CD8-positive, alpha-beta memory T cell (primary cell): ENCODE measurements at regions not wholly inside any gene's neighbourhood (a gene's known extent, or its start where the extent isn't known, plus 50 kb on each side); places are given as distances from the start of the nearest gene placed in this dataset.
"Not testable (repeated sequence)": the region's sequence is repeated elsewhere in the genome, so short reads cannot be mapped to it uniquely, and the experiment has no call there.

Source experiments
- CTCF ChIA-PET: fragments of 350-600 bp; sonication (Branson Sonifier 250); formaldehyde crosslinking; loops from one replicate; lab custom pipeline; 2021; ENCODE audit warnings: antibody characterized with exemption; lab: Charles Lee
- POLR2A ChIA-PET: fragments of 350-600 bp; sonication (Branson Sonifier 250); formaldehyde crosslinking; loops from one replicate; lab custom pipeline; 2021; ENCODE audit warnings: antibody characterized with exemption; lab: Charles Lee
- DNase-seq, 5 donors: peaks; one replicate each; pipeline versions ENCODE4 v3.0.0 to v3.0.0-alpha.2; 2020 to 2022; ENCODE audit warnings: mixed read lengths in 1 of 5
- H3K27ac ChIP-seq: one replicate; pipeline ENCODE4 v1.7.0; 2013; ENCODE audit warnings: low read depth, mild to moderate bottlenecking, low read length, moderate library complexity
- H3K27me3 ChIP-seq: 2 replicates; pipeline ENCODE4 v1.7.0; 2013; ENCODE audit warnings: low read length, mild to moderate bottlenecking; ENCODE audit not compliant: insufficient read depth, poor library complexity, severe bottlenecking
- H3K36me3 ChIP-seq: 2 replicates; pipeline ENCODE4 v1.7.0; 2013; ENCODE audit warnings: mild to moderate bottlenecking, low read length, moderate library complexity; ENCODE audit not compliant: insufficient read depth
- H3K4me1 ChIP-seq: 2 replicates; pipeline ENCODE4 v1.7.0; 2013; ENCODE audit warnings: mild to moderate bottlenecking, low read length, moderate library complexity; ENCODE audit not compliant: insufficient read depth
- H3K4me3 ChIP-seq: 2 replicates; pipeline ENCODE4 v1.7.0; 2013; ENCODE audit warnings: mild to moderate bottlenecking, low read length
- H3K9me3 ChIP-seq: 2 replicates; pipeline ENCODE4 v1.7.0; 2013; ENCODE audit warnings: mild to moderate bottlenecking, low read length
- H3K27ac Mint-ChIP-seq, 8 donors: one replicate each; pipeline ENCODE4 v1.8.0; 2020 to 2021; ENCODE audit warnings: mixed read lengths in 8 of 8, mild to moderate bottlenecking in 6 of 8, inconsistent platforms in 3 of 8, moderate library complexity in 3 of 8
- H3K27me3 Mint-ChIP-seq, 2 donors: one replicate each; pipeline ENCODE4 v1.8.0; 2020 to 2021; ENCODE audit warnings: mixed read lengths in 2 of 2, mild to moderate bottlenecking in 1 of 2, moderate library complexity in 1 of 2
- H3K36me3 Mint-ChIP-seq, 3 donors: one replicate each; pipeline ENCODE4 v1.8.0; 2020 to 2021; ENCODE audit warnings: mixed read lengths in 3 of 3, inconsistent platforms in 1 of 3, mild to moderate bottlenecking in 1 of 3
- H3K4me1 Mint-ChIP-seq, 3 donors: one replicate each; pipeline ENCODE4 v1.8.0; 2020 to 2021; ENCODE audit warnings: mixed read lengths in 3 of 3, inconsistent platforms in 1 of 3, mild to moderate bottlenecking in 1 of 3
- H3K4me3 Mint-ChIP-seq, 7 donors: one replicate each; pipeline ENCODE4 v1.8.0; 2020 to 2021; ENCODE audit warnings: mixed read lengths in 7 of 7, mild to moderate bottlenecking in 6 of 7, moderate library complexity in 4 of 7, inconsistent platforms in 2 of 7
- H3K9me3 Mint-ChIP-seq, 5 donors: one replicate each; pipeline ENCODE4 v1.8.0; 2020 to 2022; ENCODE audit warnings: mixed read lengths in 5 of 5, mild to moderate bottlenecking in 3 of 5, moderate library complexity in 2 of 5, inconsistent platforms in 1 of 5

- Mint-ChIP-seq H3K36me3 (no peaks in the 10 kb centered on the region), H3K4me1 (no peaks in the 10 kb centered on the region), H3K9me3 (no peaks in the 10 kb centered on the region), H3K4me3 (no peak overlapping the region), H3K27me3 (peaks cover 2 to 12% of the 10 kb centered on the region in 2 donors), H3K27ac (no peak overlapping the region)
- no peaks in the 10 kb centered on the region for H3K27me3 ChIP-seq
- no peaks in the 10 kb centered on the region for H3K36me3 ChIP-seq
- no peaks in the 10 kb centered on the region for H3K9me3 ChIP-seq
- ChIA-PET CTCF (no interaction called here), POLR2A (no interaction called here)
- no peak for DNase-seq
- no peak overlapping the region for H3K27ac ChIP-seq
- no peaks in the 10 kb centered on the region for H3K4me1 ChIP-seq
- H3K4me3 ChIP-seq: no peak overlapping the region
These were observed 114.1 kb downstream of the GXYLT1 start for GRCh38 chr12:42030588-42030987.

DNA sequence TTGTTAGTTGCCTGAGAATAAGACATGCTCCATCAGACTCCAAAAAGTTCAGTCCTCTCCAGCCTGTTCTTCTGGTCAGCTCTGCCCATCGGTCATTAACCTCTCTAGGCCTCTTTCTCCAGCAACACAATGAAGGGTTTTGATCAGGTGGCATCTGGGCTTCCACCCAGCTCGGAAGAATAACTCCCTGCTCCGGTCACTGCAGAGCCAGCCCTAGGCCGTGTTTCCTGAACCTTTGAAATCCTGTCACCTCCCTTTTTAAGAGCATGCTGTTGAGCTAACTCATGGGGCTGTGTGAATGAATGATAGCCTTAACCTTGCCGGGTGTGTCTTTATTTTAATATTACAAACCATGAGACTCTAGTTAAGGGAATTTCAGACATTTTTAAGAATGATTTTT, 117.1 kb downstream of the GXYLT1 start:
- H3K4me3 Mint-ChIP-seq: no peak overlapping the region
- DNase-seq: no peak
- Histone ChIP-seq H3K27ac (no peak overlapping the region), H3K36me3 (no peaks in the 10 kb centered on the region), H3K9me3 (no peaks in the 10 kb centered on the region), H3K4me3 (no peak overlapping the region), H3K27me3 (no peaks in the 10 kb centered on the region), H3K4me1 (no peaks in the 10 kb centered on the region)
- no peaks in the 10 kb centered on the region for H3K9me3 Mint-ChIP-seq
- H3K4me1 Mint-ChIP-seq: peaks cover 8 to 13% (median 12%) of the 10 kb centered on the region in 3 donors
- H3K27me3 Mint-ChIP-seq: peaks cover 4 to 22% of the 10 kb centered on the region in 2 donors
- CTCF ChIA-PET: no interaction called here
- POLR2A ChIA-PET: no interaction called here
- peak overlapping the region in 1 of 8 donors; percentile 52 for H3K27ac Mint-ChIP-seq
- no peaks in the 10 kb centered on the region for H3K36me3 Mint-ChIP-seq

- Mint-ChIP-seq H3K4me3 (peak overlapping the region in 6 of 7 donors; percentile 65 to 88 (median 77)), H3K9me3 (no peaks in the 10 kb centered on the region), H3K36me3 (no peaks in the 10 kb centered on the region), H3K4me1 (peaks cover 8 to 13% (median 12%) of the 10 kb centered on the region in 3 donors), H3K27me3 (peaks cover 7 to 19% of the 10 kb centered on the region in 2 donors), H3K27ac (peak overlapping the region in 1 of 8 donors; percentile 48)
- H3K27me3 ChIP-seq: no peaks in the 10 kb centered on the region
- no peaks in the 10 kb centered on the region for H3K36me3 ChIP-seq
- no peak for DNase-seq
- no peak overlapping the region for H3K27ac ChIP-seq
- H3K4me3 ChIP-seq: no peak overlapping the region
- H3K4me1 ChIP-seq: no peaks in the 10 kb centered on the region
- ChIA-PET CTCF (interaction anchor here (0.6 to 1.9 kb wide), 10 partner anchors 10 to 1525 kb away, joined by 3 to 11 read pairs (median 4); no protein-coding TSS in a partner anchor), POLR2A (no interaction called here)
- no peaks in the 10 kb centered on the region for H3K9me3 ChIP-seq
These were observed 120.2 kb downstream of the GXYLT1 start for GRCh38 chr12:42024495-42024830.

GRCh38 chr12:42023733-42024494, 120.8 kb downstream of the GXYLT1 start:
- Histone ChIP-seq H3K4me1 (no peaks in the 10 kb centered on the region), H3K27me3 (no peaks in the 10 kb centered on the region), H3K4me3 (peak overlapping the region; percentile 42), H3K36me3 (no peaks in the 10 kb centered on the region), H3K9me3 (no peaks in the 10 kb centered on the region), H3K27ac (no peak overlapping the region)
- peak; percentile 41 to 71 (median 52) for DNase-seq
- H3K4me3 Mint-ChIP-seq: peak overlapping the region; percentile 49 to 88 (median 76)
- POLR2A ChIA-PET: no interaction called here
- peak overlapping the region in 2 of 8 donors; percentile 20 to 48 for H3K27ac Mint-ChIP-seq
- H3K27me3 Mint-ChIP-seq: peaks cover 7 to 22% of the 10 kb centered on the region in 2 donors
- H3K9me3 Mint-ChIP-seq: no peaks in the 10 kb centered on the region
- peaks cover 8 to 13% (median 12%) of the 10 kb centered on the region in 3 donors for H3K4me1 Mint-ChIP-seq
- no peaks in the 10 kb centered on the region for H3K36me3 Mint-ChIP-seq
- CTCF ChIA-PET: interaction anchor here (0.8 to 1.9 kb wide), 12 partner anchors 9 to 1526 kb away, joined by 3 to 11 read pairs (median 4); no protein-coding TSS in a partner anchor

DNA sequence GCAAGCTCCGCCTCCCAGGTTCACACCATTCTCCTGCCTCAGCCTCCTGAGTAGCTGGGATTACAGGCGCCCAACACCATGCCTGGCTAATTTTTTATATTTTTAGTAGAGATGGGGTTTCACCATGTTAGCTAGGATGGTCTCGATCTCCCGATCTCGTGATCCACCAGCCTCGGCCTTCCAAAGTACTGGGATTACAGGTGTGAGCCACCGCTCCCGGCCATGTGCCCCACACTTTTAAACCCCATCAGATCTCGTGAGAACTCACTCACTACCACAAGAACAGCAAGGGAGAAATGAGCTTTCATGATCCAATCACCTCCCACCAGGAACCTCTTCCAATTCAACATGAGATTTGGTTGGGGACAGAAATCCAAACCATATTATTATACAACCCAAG, 122.7 kb downstream of the GXYLT1 start:
- H3K27me3 ChIP-seq, H3K9me3 Mint-ChIP-seq, H3K27ac Mint-ChIP-seq, H3K4me3 Mint-ChIP-seq, H3K9me3 ChIP-seq, H3K4me1 ChIP-seq, H3K27ac ChIP-seq, H3K36me3 ChIP-seq, DNase-seq, H3K4me3 ChIP-seq, H3K36me3 Mint-ChIP-seq, POLR2A ChIA-PET: not testable (repeated sequence)
- Mint-ChIP-seq H3K27me3 (peaks cover 6 to 33% of the 10 kb centered on the region in 2 donors), H3K4me1 (peaks cover 8 to 13% (median 12%) of the 10 kb centered on the region in 3 donors)
- CTCF ChIA-PET: interaction anchor here (0.9 kb wide), 1 partner anchor 54 kb away, joined by 3 read pairs; no protein-coding TSS in a partner anchor

GRCh38 chr12:42021469-42021868, 123.2 kb downstream of the GXYLT1 start:
- POLR2A ChIA-PET: no interaction called here
- Histone ChIP-seq H3K4me1 (no peaks in the 10 kb centered on the region), H3K27me3 (no peaks in the 10 kb centered on the region), H3K36me3 (no peaks in the 10 kb centered on the region), H3K27ac (no peak overlapping the region), H3K9me3 (no peaks in the 10 kb centered on the region), H3K4me3 (no peak overlapping the region)
- no peak for DNase-seq
- Mint-ChIP-seq H3K4me1 (peaks cover 8 to 13% (median 12%) of the 10 kb centered on the region in 3 donors), H3K36me3 (no peaks in the 10 kb centered on the region), H3K4me3 (no peak overlapping the region), H3K9me3 (no peaks in the 10 kb centered on the region), H3K27me3 (peaks cover 9 to 34% of the 10 kb centered on the region in 2 donors), H3K27ac (no peak overlapping the region)
- CTCF ChIA-PET: interaction anchor here (0.9 kb wide), 1 partner anchor 54 kb away, joined by 3 read pairs; no protein-coding TSS in a partner anchor

- Histone ChIP-seq H3K36me3 (no peaks in the 10 kb centered on the region), H3K9me3 (no peaks in the 10 kb centered on the region), H3K4me1 (no peaks in the 10 kb centered on the region), H3K27ac (no peak overlapping the region), H3K4me3 (no peak overlapping the region), H3K27me3 (no peaks in the 10 kb centered on the region)
- H3K27me3 Mint-ChIP-seq: peaks cover 9 to 34% of the 10 kb centered on the region in 2 donors
- no peak for DNase-seq
- peaks cover 8 to 13% (median 12%) of the 10 kb centered on the region in 3 donors for H3K4me1 Mint-ChIP-seq
- no peak overlapping the region for H3K27ac Mint-ChIP-seq
- no peaks in the 10 kb centered on the region for H3K9me3 Mint-ChIP-seq
- H3K36me3 Mint-ChIP-seq: no peaks in the 10 kb centered on the region
- no peak overlapping the region for H3K4me3 Mint-ChIP-seq
- ChIA-PET CTCF (no interaction called here), POLR2A (no interaction called here)
These were observed 124.4 kb downstream of the GXYLT1 start for GRCh38 chr12:42020226-42020625.

DNA sequence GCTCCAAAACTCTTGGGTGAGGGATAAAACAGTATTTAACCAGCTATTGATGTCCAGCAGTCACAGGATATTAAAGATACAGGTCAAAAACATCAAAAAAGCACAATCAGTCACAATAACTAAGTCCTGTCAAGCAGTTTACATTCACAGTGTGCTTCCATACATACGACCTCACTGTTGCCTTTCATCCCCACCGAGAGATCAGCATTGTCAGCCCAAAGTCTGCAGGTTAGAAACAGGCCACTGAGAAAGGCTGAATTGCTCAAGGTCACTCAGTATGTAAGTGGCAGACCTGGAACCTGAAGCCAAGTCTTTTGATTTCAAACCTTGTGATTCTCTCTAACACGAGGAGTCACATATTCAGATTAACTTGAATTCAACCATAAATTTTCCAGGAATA, 124.9 kb downstream of the GXYLT1 start:
- Mint-ChIP-seq H3K36me3 (no peaks in the 10 kb centered on the region), H3K4me1 (peaks cover 8 to 13% (median 12%) of the 10 kb centered on the region in 3 donors), H3K4me3 (no peak overlapping the region), H3K9me3 (no peaks in the 10 kb centered on the region), H3K27me3 (peaks cover 9 to 34% of the 10 kb centered on the region in 2 donors), H3K27ac (no peak overlapping the region)
- DNase-seq: no peak
- H3K9me3 ChIP-seq: no peaks in the 10 kb centered on the region
- no peaks in the 10 kb centered on the region for H3K4me1 ChIP-seq
- POLR2A ChIA-PET: no interaction called here
- H3K4me3 ChIP-seq: no peak overlapping the region
- no peak overlapping the region for H3K27ac ChIP-seq
- H3K27me3 ChIP-seq: no peaks in the 10 kb centered on the region
- no peaks in the 10 kb centered on the region for H3K36me3 ChIP-seq
- CTCF ChIA-PET: no interaction called here
